NCI-H187 (cell line): ENCODE measurements at regions not wholly inside any gene's neighbourhood (a gene's known extent, or its start where the extent isn't known, plus 50 kb on each side); places are given as distances from the start of the nearest gene placed in this dataset.
"Not testable (repeated sequence)": the region's sequence is repeated elsewhere in the genome, so short reads cannot be mapped to it uniquely, and the experiment has no call there.

Experiments
- DNase-seq, 2 experiments: peaks; one replicate each; lab custom pipeline; 2025; lab: John Stamatoyannopoulos, UW

GRCh38 chr1:60915441-60915840 lies 166.9 kb upstream of the NFIA start:
- DNase-seq = no peak

- DNase-seq = no peak
Measured at GRCh38 chr1:60914982-60915381, 167.4 kb upstream of the NFIA start.

- not testable (repeated sequence) for DNase-seq
Measured at GRCh38 chr1:60913708-60914107, 168.7 kb upstream of the NFIA start.

GRCh38 chr1:60913039-60913438 lies 169.3 kb upstream of the NFIA start:
- no peak for DNase-seq

GRCh38 chr1:60911966-60912697 lies 170.2 kb upstream of the NFIA start:
- peak; percentile 37 to 58 for DNase-seq

GRCh38 chr1:60908159-60908558 lies 174.2 kb upstream of the NFIA start:
- DNase-seq = no peak

- no peak for DNase-seq
Measured at GRCh38 chr1:60906526-60906925, 175.8 kb upstream of the NFIA start.

DNA sequence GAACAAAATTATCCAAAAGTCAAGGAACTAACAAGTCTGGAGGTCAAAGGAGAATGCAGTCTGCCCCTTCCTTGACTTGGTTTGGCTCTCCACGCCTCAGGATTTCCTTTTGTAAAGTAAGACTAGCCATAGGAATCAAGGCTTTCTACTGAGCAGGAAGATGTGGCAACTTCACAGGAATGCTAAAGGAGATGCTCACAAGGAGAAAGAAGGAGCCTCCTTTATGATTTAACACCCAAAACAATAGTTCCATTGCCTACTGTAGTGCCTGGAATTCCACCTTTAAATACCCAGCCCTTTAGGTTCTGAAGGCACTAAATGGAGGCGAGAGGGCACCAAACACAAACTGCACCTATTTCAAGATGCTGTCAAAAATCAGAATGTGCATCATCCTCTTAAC lies 176.3 kb upstream of the NFIA start:
- no peak for DNase-seq

GRCh38 chr1:60904099-60904851 lies 178.1 kb upstream of the NFIA start:
- DNase-seq = no peak

GRCh38 chr1:60903591-60903990 lies 178.8 kb upstream of the NFIA start:
- DNase-seq = no peak

- no peak for DNase-seq
Measured at GRCh38 chr1:60899464-60899863, 182.9 kb upstream of the NFIA start.

DNA sequence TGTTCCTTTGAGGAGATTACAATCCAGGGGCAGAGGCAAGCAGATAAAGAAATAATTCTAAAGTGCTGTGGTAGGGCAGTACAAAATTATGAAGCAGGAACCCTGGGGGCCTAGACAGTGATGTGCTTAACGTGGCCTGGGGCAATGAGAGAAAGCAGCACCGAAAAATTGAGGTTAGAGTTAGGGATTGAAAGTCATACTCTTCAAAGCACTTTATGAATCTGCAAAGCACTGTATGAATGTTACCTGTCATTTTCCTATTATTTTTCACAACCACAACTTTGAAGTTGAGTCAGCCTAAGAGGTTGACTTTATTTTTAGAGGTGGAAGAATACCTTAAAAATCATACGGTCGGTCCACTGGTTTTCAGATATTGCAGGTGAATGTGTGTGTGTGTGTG lies 183.4 kb upstream of the NFIA start:
- no peak for DNase-seq

- DNase-seq = no peak
Measured at GRCh38 chr1:60898413-60898812, 183.9 kb upstream of the NFIA start.

- no peak for DNase-seq
Measured at GRCh38 chr1:60896701-60897363, 185.5 kb upstream of the NFIA start.

DNA sequence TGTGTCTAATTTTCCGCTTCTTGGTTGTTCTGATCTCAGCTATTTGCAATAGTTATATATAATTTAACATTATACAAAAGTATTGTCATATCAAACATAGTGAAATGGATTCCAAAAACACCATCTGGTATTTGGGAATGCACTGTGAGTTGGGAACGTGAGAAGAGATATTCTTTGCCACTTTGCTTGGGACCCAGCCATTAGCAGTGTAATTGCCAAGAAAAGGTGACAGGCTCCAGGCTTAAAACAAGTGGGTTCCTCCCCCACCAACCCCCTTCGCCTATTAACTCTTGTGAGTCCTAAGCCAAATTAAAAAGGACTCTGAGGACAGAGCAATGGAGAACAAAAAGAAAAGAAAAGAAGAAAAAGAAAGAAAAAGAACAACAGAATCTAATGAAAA lies 186.7 kb upstream of the NFIA start:
- no peak for DNase-seq

- DNase-seq = no peak
Measured at GRCh38 chr1:60895252-60895651, 187.1 kb upstream of the NFIA start.

DNA sequence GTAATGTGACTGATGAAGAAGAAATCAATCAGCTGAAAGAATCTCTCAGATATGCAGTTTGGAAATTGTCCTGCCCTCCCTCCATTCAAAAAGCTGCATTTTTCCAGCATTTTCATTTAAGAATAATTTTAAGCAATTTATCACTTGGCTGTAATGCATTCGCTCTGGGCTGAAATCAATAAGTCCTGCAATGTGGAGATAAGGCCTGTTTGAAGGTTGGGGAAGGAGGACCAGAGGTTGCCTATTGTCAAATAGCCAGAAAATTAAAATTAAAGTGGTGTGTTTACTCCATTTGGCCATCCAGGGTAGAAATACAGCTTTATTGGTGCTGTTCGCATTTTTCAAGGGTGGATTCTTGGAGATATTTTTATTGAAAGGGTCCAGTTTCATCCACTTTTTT lies 187.6 kb upstream of the NFIA start:
- no peak for DNase-seq

GRCh38 chr1:60894130-60894529 lies 188.2 kb upstream of the NFIA start:
- DNase-seq = no peak

DNA sequence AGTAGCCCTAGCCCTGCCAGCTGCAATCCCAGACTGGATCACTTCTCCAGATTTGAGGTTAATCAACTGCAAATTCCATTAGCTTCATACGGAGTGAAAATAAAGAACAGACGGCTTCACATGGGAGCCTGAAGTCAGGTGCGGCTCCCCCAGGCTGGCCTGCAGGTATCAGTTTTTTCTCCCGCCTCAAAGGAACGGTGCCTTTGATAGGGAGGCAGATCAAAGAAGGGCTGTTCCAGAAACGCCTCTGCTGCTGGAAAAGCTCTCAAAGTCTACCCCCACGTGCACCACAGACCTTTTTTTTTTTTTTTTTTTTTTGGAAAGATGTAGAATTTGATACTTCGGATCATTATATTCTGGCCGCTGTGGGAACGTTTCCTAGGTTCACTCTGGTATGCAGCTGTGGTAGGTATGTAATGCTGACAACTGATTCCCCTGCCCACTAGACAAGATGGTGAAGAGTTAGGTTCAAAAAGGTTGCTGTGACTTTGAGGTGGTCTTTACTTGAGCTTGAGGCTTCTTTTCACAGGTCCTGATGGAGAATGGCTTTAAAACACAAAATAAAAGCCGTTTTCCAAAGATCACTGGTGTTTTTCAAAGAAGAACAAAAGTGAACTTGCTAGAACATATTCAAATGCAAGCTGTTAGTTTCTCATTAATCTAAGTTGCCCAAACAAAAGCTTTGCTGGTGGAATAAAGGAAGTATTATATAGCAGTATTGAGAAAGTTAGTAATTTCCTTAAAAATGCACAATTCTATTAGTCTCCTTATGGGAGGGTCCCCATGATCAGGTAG lies 189.0 kb upstream of the NFIA start:
- no peak for DNase-seq

GRCh38 chr1:60891765-60892164 lies 190.6 kb upstream of the NFIA start:
- no peak for DNase-seq

- DNase-seq = no peak
Measured at GRCh38 chr1:60891281-60891680, 191.1 kb upstream of the NFIA start.

GRCh38 chr1:60890664-60891063 lies 191.7 kb upstream of the NFIA start:
- DNase-seq = no peak
